Endodermal cell (in vitro differentiated cells): ENCODE measurements at regions not wholly inside any gene's neighbourhood (a gene's known extent, or its start where the extent isn't known, plus 50 kb on each side); places are given as distances from the start of the nearest gene placed in this dataset.

Experiments used
- DNase-seq: peaks from one replicate; pipeline ENCODE4 v3.0.0-alpha.2; 2017
- H3K27ac ChIP-seq: 2 replicates; pipeline ENCODE4 v1.5.1; 2013; ENCODE audit warnings: mild to moderate bottlenecking, low read depth, low read length, moderate library complexity
- H3K27me3 ChIP-seq: 2 replicates; pipeline ENCODE4 v1.6.1; 2013; ENCODE audit warnings: mild to moderate bottlenecking, low read length, moderate library complexity; ENCODE audit not compliant: insufficient read depth, control insufficient read depth, poor library complexity, severe bottlenecking
- H3K36me3 ChIP-seq: 2 replicates; pipeline ENCODE4 v1.7.0; 2013; ENCODE audit warnings: mild to moderate bottlenecking, low read length, moderate library complexity; ENCODE audit not compliant: control insufficient read depth, insufficient read depth
- H3K4me1 ChIP-seq: one replicate; pipeline ENCODE4 v1.7.0; 2013; ENCODE audit warnings: low read length; ENCODE audit not compliant: control insufficient read depth, insufficient read depth
- H3K4me3 ChIP-seq: 2 replicates; pipeline ENCODE4 v1.5.1; 2013; ENCODE audit warnings: mild to moderate bottlenecking, low read length, moderate library complexity
- H3K9ac ChIP-seq: 2 replicates; pipeline ENCODE4 v1.6.1; 2013; ENCODE audit warnings: mild to moderate bottlenecking, low read length, moderate library complexity; ENCODE audit not compliant: poor library complexity, severe bottlenecking; ENCODE audit errors: extremely low read depth
- H3K9me3 ChIP-seq: 2 replicates; pipeline ENCODE4 v1.6.1; 2013; ENCODE audit warnings: mild to moderate bottlenecking, low read length, moderate library complexity; ENCODE audit not compliant: control insufficient read depth
- H3K27ac Mint-ChIP-seq: 2 replicates; pipeline ENCODE4 v1.8.0; 2020; ENCODE audit warnings: mixed read lengths
- H3K27me3 Mint-ChIP-seq: 2 replicates; pipeline ENCODE4 v1.8.0; 2021; ENCODE audit warnings: mild to moderate bottlenecking, mixed read lengths; ENCODE audit not compliant: insufficient read depth
- H3K36me3 Mint-ChIP-seq: 2 replicates; pipeline ENCODE4 v1.8.0; 2020; ENCODE audit warnings: low read depth, mixed read lengths
- H3K4me1 Mint-ChIP-seq: 2 replicates; pipeline ENCODE4 v1.8.0; 2020; ENCODE audit warnings: mixed read lengths
- H3K4me3 Mint-ChIP-seq: 2 replicates; pipeline ENCODE4 v1.8.0; 2020; ENCODE audit warnings: mild to moderate bottlenecking, moderate library complexity, mixed read lengths
- H3K9me3 Mint-ChIP-seq: 2 replicates; pipeline ENCODE4 v1.8.0; 2020; ENCODE audit warnings: mild to moderate bottlenecking, mixed read lengths
- CTCF ChIP-seq: fragments of 200-600 bp; sonication (generic); conservative IDR thresholded peaks from 2 replicates; pipeline ENCODE4 v1.5.0; 2021; ENCODE audit warnings: antibody characterized with exemption, mild to moderate bottlenecking
- WGBS, 2 experiments: methylation state at CpG; one replicate each; pipeline versions ENCODE4 v1.1.5 to v1.1.7; 2013; ENCODE audit warnings: missing lambda C conversion rate in 2 of 2, mixed read lengths in 1 of 2; ENCODE audit not compliant: insufficient coverage in 1 of 2, insufficient read length in 1 of 2; 5-methylcytosine and 5-hydroxymethylcytosine counted together

DNA sequence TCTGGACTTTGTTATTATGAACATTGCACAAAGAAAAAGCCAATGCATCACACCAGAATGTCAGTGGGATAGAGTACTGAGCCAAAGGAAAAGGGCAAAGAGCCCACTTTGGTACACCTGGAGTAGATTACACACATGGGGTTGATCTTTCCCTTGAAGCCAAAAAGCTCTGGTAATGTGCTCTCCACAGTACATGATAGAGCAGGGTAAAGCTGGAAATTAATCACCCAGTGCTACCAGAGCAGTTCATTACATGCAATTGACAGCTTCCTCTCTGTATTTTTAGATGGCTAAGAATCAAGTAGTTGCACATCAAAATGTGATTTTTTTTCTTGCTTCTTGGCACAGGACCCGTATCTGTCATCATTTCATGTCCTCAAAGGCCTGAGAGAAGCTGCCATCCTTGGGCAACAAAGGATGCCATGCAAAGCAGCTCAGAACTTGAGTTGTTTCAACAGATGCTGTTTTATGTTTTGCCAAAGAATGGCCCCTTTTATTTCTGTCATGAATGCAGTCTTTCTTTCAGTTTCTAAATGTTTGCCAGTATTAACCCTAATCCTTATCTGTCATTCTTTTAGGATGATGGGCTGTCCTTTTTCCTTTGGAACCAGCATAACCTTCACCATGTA lies 88.1 kb downstream of the HDGFL1 start:
- no peaks in the 10 kb centered on the region for H3K36me3 ChIP-seq
- Mint-ChIP-seq H3K27ac (no peak overlapping the region), H3K4me1 (peaks cover 9% of the 10 kb centered on the region), H3K36me3 (no peaks in the 10 kb centered on the region), H3K4me3 (no peak overlapping the region), H3K9me3 (no peaks in the 10 kb centered on the region), H3K27me3 (no peaks in the 10 kb centered on the region)
- no peak overlapping the region for H3K4me3 ChIP-seq
- H3K27ac ChIP-seq, result no peak overlapping the region
- DNase-seq, result no peak
- WGBS, 2 experiments, result 85 to 100% methylated on average over 1 of the region's 1 CpG
- H3K4me1 ChIP-seq, result no peaks in the 10 kb centered on the region
- no peak overlapping the region for H3K9ac ChIP-seq
- no peaks in the 10 kb centered on the region for H3K9me3 ChIP-seq
- no peak for TF ChIP-seq CTCF
- H3K27me3 ChIP-seq, result peaks cover 17% of the 10 kb centered on the region

DNA sequence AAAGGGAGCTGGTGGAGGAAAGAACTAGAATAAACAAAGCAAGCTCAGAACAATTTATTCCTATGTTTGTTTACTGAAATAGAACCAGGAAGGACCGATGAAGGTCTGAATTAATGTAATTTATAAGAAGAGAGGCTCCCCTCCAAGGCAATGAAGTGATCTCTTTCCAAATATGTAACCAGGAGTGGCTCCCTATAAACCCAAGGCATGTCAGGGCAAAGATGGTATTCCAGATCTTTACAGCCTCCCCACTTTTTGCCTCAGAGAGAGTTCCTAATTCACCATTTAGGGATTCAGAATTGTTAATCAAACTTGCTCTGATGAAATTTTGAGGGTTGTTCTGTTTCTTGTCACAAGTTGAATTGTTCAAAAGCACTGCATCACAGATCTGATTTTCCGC lies 88.8 kb downstream of the HDGFL1 start:
- Histone ChIP-seq H3K9me3 (no peaks in the 10 kb centered on the region), H3K4me3 (no peak overlapping the region), H3K9ac (no peak overlapping the region), H3K27me3 (peaks cover 17% of the 10 kb centered on the region), H3K27ac (no peak overlapping the region), H3K4me1 (no peaks in the 10 kb centered on the region), H3K36me3 (no peaks in the 10 kb centered on the region)
- H3K36me3 Mint-ChIP-seq, result no peaks in the 10 kb centered on the region
- no peak for DNase-seq
- no peak for TF ChIP-seq CTCF
- no peaks in the 10 kb centered on the region for H3K27me3 Mint-ChIP-seq
- H3K4me1 Mint-ChIP-seq, result peaks cover 9% of the 10 kb centered on the region
- H3K27ac Mint-ChIP-seq, result no peak overlapping the region
- H3K9me3 Mint-ChIP-seq, result no peaks in the 10 kb centered on the region
- WGBS, 2 experiments, result 86 to 93% methylated on average over 1 to 2 of the region's 2 CpGs
- H3K4me3 Mint-ChIP-seq, result no peak overlapping the region

DNA sequence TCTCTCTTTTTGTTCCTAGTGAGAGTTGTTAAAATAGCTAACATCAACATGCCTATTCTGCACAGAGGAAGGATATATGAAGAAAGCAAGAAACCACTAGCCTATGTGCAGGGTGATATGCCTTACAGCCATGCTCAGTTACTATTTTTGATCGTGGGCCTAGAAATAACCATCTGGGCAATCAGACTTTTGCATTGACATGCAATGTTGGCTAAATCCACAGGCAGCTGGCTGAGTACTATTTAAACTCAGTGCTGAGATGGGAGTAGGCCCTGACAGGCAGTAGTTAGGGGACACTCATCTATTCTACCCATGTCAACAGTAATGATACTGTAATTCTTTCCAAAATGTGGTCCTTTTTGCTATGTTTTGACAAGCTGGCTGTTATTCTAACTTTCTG lies 89.6 kb downstream of the HDGFL1 start:
- Mint-ChIP-seq H3K27ac (no peak overlapping the region), H3K4me1 (peaks cover 9% of the 10 kb centered on the region), H3K27me3 (no peaks in the 10 kb centered on the region), H3K9me3 (no peaks in the 10 kb centered on the region), H3K36me3 (no peaks in the 10 kb centered on the region), H3K4me3 (no peak overlapping the region)
- no peak overlapping the region for H3K9ac ChIP-seq
- H3K4me3 ChIP-seq, result no peak overlapping the region
- DNase-seq, result no peak
- H3K4me1 ChIP-seq, result no peaks in the 10 kb centered on the region
- H3K36me3 ChIP-seq, result no peaks in the 10 kb centered on the region
- H3K27me3 ChIP-seq, result peaks cover 17% of the 10 kb centered on the region
- no peak overlapping the region for H3K27ac ChIP-seq
- no peak for TF ChIP-seq CTCF
- 80 to 86% methylated on average over 1 of the region's 1 CpG for WGBS, 2 experiments
- H3K9me3 ChIP-seq, result no peaks in the 10 kb centered on the region
